GM21737 (cell line): ENCODE measurements at regions not wholly inside any gene's neighbourhood (a gene's known extent, or its start where the extent isn't known, plus 50 kb on each side); places are given as distances from the start of the nearest gene placed in this dataset.
"Not testable (repeated sequence)": the region's sequence is repeated elsewhere in the genome, so short reads cannot be mapped to it uniquely, and the experiment has no call there.

Experiments used
- ATAC-seq: cut with Tn5 transposase; IDR thresholded peaks from one replicate; pipeline ENCODE4 v1.9.1; 2021; ENCODE audit warnings: mild to moderate bottlenecking, moderate library complexity; ENCODE audit not compliant: unreplicated experiment

GRCh38 chr2:176784633-176785200 is 427.9 kb upstream of the HNRNPA3 start:
- ATAC-seq, result no peak

DNA sequence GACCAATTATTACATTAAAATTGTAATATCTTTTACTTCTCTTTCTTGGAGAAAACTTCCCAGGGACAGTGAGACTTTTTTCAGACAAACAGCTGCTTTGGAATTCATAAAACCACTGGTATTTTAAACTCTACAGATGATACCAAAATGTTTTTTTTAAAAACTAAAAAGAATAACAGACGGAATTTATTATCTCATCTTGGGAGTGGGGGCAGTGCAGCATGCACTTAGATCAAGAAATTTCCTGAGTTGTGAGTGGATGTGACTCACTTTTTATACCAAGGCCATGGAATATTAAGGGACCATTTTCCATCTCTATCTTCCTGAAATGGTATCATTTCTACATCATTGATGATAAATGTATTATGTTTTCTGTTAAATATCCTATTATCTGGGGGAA is 422.8 kb upstream of the HNRNPA3 start:
- no peak for ATAC-seq

GRCh38 chr2:176790468-176790867 is 422.1 kb upstream of the HNRNPA3 start:
- no peak for ATAC-seq

DNA sequence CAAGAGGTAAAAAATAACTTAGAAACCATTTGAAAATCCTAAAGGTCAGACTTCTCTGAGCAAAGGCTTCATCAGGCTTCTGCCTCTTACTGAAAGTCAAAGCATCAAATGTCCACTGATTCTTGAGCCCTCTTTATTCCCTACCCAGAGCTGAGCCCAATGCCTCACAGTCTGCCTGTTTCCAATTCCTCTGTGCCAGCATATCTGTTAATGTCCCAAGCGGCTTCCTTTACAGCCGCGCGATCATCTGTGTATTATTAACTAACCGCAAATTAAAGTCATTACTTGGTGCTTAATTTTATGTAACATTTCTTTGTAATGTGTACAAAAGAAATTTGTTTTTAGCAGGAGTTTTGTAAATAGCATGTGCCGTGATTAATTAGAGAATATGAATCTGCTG is 418.8 kb upstream of the HNRNPA3 start:
- ATAC-seq, result no peak

DNA sequence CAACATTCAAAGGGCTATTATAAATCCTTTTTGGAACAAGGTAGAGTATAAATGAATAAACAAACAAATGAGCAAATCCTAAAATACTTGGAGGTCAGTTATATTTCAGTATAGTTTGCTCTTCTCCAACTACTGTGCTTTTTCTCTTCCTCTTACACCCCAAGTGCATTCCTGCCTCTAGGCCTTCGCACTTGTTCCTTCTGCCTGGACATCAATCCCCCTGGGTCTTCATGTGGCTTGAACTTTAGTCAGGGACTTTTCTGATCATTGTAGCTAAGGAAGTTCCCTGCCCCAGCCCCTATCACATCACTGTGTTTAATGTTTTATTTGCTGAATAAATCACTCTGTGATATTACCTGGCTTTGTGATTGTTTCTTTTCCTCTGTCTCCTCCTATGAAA is 418.2 kb upstream of the HNRNPA3 start:
- ATAC-seq, result no peak

DNA sequence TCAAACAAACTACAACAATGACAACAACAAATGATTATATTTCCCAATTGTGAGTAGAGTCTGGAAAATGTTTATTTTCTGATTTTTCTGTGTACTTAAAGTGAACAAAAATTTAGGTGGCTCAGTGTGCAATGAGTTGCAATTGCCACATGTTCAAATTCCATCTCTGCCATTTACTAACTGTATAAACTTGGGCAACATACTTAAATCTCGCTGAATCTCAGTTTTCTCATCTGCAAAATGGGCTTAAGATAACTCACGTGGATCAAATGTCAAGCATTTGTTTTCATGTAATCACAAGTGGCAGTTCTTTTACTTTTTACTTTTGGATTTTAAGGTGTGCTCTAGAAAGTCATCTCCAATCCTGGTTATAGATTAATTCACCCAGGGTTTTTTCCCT is 416.8 kb upstream of the HNRNPA3 start:
- ATAC-seq, result no peak

GRCh38 chr2:176796677-176797076 is 415.9 kb upstream of the HNRNPA3 start:
- ATAC-seq, result not testable (repeated sequence)

DNA sequence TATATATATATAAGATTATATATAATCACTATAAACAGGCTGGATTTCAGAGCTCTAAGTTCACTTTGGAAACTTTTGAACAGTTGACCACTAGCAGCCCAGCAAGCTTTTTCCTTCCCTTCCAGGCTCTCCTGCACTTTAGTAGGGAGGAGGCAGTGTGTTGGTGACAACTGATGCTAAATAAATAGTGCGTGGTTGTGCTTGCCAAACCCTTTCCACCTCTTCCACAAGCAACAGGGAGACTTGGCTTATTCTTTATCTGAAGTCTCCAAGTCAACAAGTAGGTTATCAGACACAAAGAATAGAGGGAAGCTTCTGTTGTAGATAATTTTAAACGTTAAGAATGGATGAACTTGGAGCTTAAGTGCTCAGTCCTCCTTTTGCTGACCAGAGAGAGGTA is 408.2 kb upstream of the HNRNPA3 start:
- no peak for ATAC-seq

GRCh38 chr2:176805345-176805744 is 407.2 kb upstream of the HNRNPA3 start:
- ATAC-seq, result no peak

GRCh38 chr2:176812246-176812775 is 400.3 kb upstream of the HNRNPA3 start:
- no peak for ATAC-seq

DNA sequence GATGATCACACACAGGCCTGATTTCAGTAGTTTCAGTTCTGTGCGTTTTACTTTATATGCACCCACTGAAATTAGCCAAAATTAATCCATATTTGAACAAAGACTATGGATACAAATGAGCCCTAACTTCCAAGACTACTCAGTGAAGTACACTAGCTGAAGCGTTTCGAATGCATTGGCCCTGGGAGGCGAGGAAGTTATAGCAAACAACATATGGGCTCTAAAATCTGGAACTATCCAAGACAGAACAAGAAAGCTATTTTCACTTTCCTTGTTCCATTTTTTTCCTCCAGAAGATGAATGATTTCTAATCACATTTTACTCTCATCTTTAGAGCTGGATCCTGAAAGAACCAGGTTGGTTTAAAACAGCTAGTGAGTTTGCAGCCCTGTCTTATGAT is 399.4 kb upstream of the HNRNPA3 start:
- ATAC-seq, result no peak

- no peak for ATAC-seq
Measured at GRCh38 chr2:176813621-176814049, 399.0 kb upstream of the HNRNPA3 start.

DNA sequence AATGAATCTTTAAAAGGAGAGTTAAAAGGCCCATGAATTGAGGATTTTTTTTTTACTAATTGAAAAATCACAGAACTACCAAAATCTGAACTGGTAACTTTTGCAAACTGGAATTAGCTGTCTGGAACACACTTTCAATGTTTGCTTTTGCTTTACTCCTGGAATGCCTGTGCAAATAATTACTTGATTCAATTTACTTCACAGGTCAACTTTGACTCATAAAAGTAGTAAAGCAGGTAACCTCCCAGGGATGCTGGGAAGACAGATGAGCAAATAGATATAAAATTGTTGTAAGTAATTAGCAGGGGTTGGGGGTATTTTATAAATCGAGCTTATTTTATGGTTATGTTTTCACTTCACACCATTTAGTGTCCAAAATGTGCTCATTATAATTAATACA is 398.3 kb upstream of the HNRNPA3 start:
- ATAC-seq, result no peak

GRCh38 chr2:176814740-176815367 is 397.7 kb upstream of the HNRNPA3 start:
- ATAC-seq, result peak; percentile 67

DNA sequence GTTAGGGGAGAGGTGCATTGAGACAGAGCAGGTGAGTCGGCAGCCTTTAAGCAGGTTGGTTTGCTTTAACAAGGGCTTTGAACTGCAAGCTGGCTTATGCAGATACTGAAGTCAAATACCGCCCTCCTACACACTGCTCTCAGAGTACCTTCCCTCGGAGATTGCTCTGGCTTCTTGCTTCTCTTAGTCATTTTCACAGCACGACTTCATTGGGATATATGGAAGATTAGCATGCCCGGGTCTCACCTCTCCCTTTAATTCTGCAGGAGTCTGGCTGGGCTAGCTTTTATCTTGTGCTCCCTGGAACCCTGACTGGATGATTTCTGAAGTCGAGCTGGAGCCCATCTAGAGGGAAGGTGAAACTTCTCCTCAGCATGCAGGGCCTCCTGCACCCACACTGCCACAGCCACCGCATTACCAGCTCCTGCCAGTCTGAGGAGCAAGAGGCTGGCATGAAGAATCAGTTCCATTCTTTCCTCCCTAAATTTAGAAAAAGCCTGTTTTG is 395.5 kb upstream of the HNRNPA3 start:
- ATAC-seq, result no peak

DNA sequence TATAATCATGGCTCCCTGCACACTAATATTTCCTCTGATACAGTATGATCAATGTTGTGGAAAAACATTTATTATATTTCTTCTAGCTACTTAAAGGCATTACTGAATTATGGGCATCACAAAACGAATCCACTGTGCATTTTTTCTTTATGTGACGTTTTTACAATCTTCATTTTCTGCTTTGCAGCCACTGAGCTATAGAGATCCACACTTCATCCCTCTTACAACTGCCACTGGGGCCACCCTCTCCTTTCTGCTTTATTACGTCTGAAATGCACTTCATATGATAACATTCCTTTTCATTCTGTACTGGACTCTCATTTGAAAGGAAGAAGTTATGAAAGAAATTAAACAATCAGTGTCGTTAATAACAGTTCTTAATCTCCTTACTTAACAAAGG is 394.5 kb upstream of the HNRNPA3 start:
- no peak for ATAC-seq

GRCh38 chr2:176818617-176819016 is 394.0 kb upstream of the HNRNPA3 start:
- ATAC-seq, result no peak

DNA sequence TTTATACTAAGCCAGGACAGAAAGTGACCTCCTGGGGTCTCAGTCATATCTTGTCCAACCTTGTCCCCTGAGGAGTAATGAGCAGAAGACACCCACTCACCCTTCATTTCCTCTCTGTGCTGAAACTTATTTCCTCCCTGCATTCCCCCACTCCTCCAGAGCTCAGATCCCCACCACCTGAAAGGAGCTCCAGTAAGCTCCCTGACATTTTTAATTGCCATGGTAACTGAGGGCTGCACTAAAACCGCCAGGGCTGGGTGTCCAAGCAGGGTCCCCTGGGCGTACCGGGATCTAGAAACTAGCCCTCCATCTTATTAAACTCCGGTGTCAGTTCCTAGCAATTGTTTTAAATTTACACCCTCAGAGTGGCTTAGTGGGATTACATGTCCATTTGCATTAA is 393.3 kb upstream of the HNRNPA3 start:
- ATAC-seq, result no peak

DNA sequence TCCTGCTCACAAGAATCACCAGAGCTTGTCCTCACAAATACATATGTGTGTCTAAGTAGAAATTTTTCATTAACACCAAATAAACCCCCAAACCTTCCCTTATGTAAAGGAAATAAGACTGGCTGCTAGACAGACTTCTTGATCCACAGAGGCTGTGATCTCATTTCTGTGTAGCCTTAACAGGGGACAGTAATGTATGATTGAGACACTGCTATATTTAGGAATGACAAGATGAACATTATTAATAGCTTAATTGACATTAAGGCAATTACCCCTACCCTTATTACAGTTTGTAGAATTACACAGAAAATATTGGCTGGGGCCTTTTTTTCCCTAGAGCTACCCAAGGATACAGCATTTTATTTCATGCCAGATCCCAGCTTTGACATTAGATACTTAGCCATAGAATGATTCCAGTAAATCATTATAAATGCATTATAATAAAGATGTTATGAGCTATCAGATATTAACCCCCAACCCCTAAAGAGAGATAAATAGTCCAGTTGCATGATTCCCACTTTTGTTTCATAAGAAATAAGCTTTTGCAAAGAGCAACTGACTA is 392.1 kb upstream of the HNRNPA3 start:
- no peak for ATAC-seq

DNA sequence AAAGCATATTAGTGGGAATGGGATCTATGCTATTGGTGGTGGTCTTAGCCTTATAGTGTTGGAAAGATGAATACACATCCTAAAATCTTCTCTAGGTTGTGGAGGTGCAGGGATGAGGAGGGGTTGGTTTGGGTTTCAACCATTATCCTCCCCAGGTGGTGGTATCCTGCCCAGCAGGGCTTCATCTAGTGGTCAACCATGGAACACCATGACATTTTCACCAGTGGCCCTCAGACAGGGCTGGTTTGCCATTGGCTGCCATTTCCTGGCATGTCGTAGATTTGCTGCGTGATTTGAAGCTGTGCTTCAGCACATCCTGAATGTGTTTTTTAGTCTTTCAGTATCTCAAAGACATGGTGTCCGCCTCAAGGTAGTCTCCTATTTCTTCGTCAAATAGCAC is 391.2 kb upstream of the HNRNPA3 start:
- no peak for ATAC-seq

GRCh38 chr2:176822060-176822459 is 390.5 kb upstream of the HNRNPA3 start:
- ATAC-seq, result no peak

GRCh38 chr2:176826356-176826755 is 386.2 kb upstream of the HNRNPA3 start:
- ATAC-seq, result no peak
